SK-N-SH treated with all-trans-retinoic acid at 6 μM for 48 hours (cell line): ENCODE measurements at regions not wholly inside any gene's neighbourhood (a gene's known extent, or its start where the extent isn't known, plus 50 kb on each side); places are given as distances from the start of the nearest gene placed in this dataset.

Experiments
- ARNTL ChIP-seq: fragments of 450-650 bp; formaldehyde crosslinking; IDR thresholded peaks from 2 replicates; pipeline ENCODE4 v1.5.0; 2020; ENCODE audit warnings: low read depth, mild to moderate bottlenecking, moderate library complexity, borderline replicate concordance
- BACH2 ChIP-seq: fragments of 250-450 bp; sonication (Bioruptor Pico); IDR thresholded peaks from 2 replicates; pipeline ENCODE4 v1.9.0; 2021; ENCODE audit warnings: mild to moderate bottlenecking, borderline replicate concordance
- CREB5 ChIP-seq: fragments of 250-450 bp; sonication (Bioruptor Pico); IDR thresholded peaks from 2 replicates; pipeline ENCODE4 v1.5.1; 2020; ENCODE audit warnings: low read depth, mild to moderate bottlenecking, moderate library complexity
- ESRRG ChIP-seq: fragments of 250-450 bp; sonication (Bioruptor Pico); IDR thresholded peaks from 2 replicates; pipeline ENCODE4 v1.6.1; 2021; ENCODE audit warnings: mild to moderate bottlenecking
- GLIS3 ChIP-seq: fragments of 250-450 bp; sonication (Bioruptor Pico); IDR thresholded peaks from 2 replicates; pipeline ENCODE4 v1.5.0; 2020; ENCODE audit warnings: mild to moderate bottlenecking, moderate library complexity
- PATZ1 ChIP-seq: fragments of 250-450 bp; sonication (Bioruptor Pico); IDR thresholded peaks from 2 replicates; pipeline ENCODE4 v1.8.0; 2020; ENCODE audit warnings: mild to moderate bottlenecking, moderate library complexity, borderline replicate concordance
- SNAI2 ChIP-seq: fragments of 250-450 bp; sonication (Bioruptor Pico); IDR thresholded peaks from 2 replicates; pipeline ENCODE4 v1.5.0; 2020; ENCODE audit warnings: mild to moderate bottlenecking, moderate library complexity
- ZFP3 ChIP-seq: fragments of 250-450 bp; sonication (Bioruptor Pico); IDR thresholded peaks from 2 replicates; pipeline ENCODE4 v1.5.0; 2020; ENCODE audit warnings: mild to moderate bottlenecking, moderate library complexity

- TF ChIP-seq PATZ1 (CRISPR knock-in tag) (no peak), ESRRG (CRISPR knock-in tag) (no peak), BACH2 (CRISPR knock-in tag) (no peak), SNAI2 (CRISPR knock-in tag) (no peak), CREB5 (CRISPR knock-in tag) (no peak), GLIS3 (CRISPR knock-in tag) (no peak), ZFP3 (CRISPR knock-in tag) (no peak), ARNTL (CRISPR knock-in tag) (no peak)
Measured at GRCh38 chr1:58949551-58950220, 165.8 kb upstream of the JUN start.
